ENCODE measurements at regions not wholly inside any gene's neighbourhood (a gene's known extent, or its start where the extent isn't known, plus 50 kb on each side); places are given as distances from the start of the nearest gene placed in this dataset.

DNA sequence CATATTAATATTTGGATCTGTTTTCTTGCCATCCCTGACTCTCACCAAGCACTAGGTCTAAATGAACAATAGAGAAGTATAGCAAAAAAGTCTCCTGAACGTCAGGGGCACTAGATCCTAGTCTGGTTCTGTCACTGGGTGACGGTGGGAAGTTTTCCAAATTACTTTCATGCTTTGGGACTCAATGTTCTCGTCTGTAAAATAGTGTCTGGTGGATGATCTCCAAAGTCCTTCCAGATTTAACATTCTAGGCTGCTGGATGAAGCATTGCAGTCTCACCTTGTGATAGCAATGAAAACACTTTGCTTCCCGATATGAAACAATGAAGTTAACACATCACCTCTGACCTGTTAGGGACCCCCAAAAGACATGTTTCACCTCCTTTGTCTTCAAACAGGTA is 199.3 kb downstream of the SEC61B start:
- Histone ChIP-seq H4K5ac (ENCODE audit: insufficient read length, low read depth, low read length) (no peak overlapping the region), H3K9me3 (ENCODE audit: control insufficient read depth, low read depth, low read length) (no peaks in the 10 kb centered on the region), H3K4me2 (ENCODE audit: insufficient read depth, insufficient read length, low read length) (no peak overlapping the region), H4K91ac (ENCODE audit: insufficient read length, low read depth, low read length) (no peak overlapping the region), H3K23ac (ENCODE audit: insufficient read length, low read depth, low read length) (no peak overlapping the region), H3K4me1 (ENCODE audit: insufficient read depth, low read length) (no peaks in the 10 kb centered on the region), H3K4ac (ENCODE audit: low read depth, low read length) (no peak overlapping the region), H3K14ac (ENCODE audit: insufficient read depth, low read length) (no peak overlapping the region), H3K18ac (ENCODE audit: insufficient read length, low read depth, low read length) (no peak overlapping the region), H3T11ph (ENCODE audit: low read length) (no peak overlapping the region), H2BK120ac (ENCODE audit: low read depth, low read length, poor library complexity, severe bottlenecking) (no peak overlapping the region), H4K8ac (replicated peaks; ENCODE audit: insufficient read length, low read depth, low read length) (no peak overlapping the region), H3K27ac (ENCODE audit: insufficient read length, low read depth, low read length) (no peak overlapping the region), H3K27me3 (ENCODE audit: insufficient read depth, low read length) (no peaks in the 10 kb centered on the region), H2BK15ac (ENCODE audit: low read depth, low read length) (no peak overlapping the region), H3K79me1 (ENCODE audit: insufficient read depth, low read depth, low read length, poor library complexity, severe bottlenecking) (no peaks in the 10 kb centered on the region), H2BK20ac (ENCODE audit: low read depth, low read length, poor library complexity, severe bottlenecking) (no peak overlapping the region), H3K79me2 (ENCODE audit: insufficient read depth, low read length) (no peaks in the 10 kb centered on the region), H2BK12ac (ENCODE audit: insufficient read length, low read depth, low read length) (no peak overlapping the region), H2AFZ (ENCODE audit: low read length) (no peak overlapping the region), H4K20me1 (ENCODE audit: control insufficient read depth, insufficient read depth, insufficient read length) (no peaks in the 10 kb centered on the region), H3K56ac (ENCODE audit: insufficient read length, low read depth, low read length) (no peak overlapping the region), H3K23me2 (ENCODE audit: insufficient read length, low read depth, low read length, poor library complexity, severe bottlenecking) (no peaks in the 10 kb centered on the region), H2AK5ac (ENCODE audit: insufficient read length, low read length) (no peak overlapping the region), H2BK5ac (ENCODE audit: insufficient read length, low read length) (no peak overlapping the region), H3K9ac (ENCODE audit: extremely low read depth, insufficient read length, low read length) (no peak overlapping the region)
- no peak overlapping the region for H3K4me3 Mint-ChIP-seq
- WGBS (ENCODE audit: extremely low coverage, insufficient read length, low lambda C conversion rate), result no CpG with 5 or more reads among the region's 4 CpGs
- H3K36me3 Mint-ChIP-seq (ENCODE audit: insufficient read depth in 1 of 3, low read depth in 3 of 3), result no peaks in the 10 kb centered on the region
- TF ChIP-seq, protein P1, sequence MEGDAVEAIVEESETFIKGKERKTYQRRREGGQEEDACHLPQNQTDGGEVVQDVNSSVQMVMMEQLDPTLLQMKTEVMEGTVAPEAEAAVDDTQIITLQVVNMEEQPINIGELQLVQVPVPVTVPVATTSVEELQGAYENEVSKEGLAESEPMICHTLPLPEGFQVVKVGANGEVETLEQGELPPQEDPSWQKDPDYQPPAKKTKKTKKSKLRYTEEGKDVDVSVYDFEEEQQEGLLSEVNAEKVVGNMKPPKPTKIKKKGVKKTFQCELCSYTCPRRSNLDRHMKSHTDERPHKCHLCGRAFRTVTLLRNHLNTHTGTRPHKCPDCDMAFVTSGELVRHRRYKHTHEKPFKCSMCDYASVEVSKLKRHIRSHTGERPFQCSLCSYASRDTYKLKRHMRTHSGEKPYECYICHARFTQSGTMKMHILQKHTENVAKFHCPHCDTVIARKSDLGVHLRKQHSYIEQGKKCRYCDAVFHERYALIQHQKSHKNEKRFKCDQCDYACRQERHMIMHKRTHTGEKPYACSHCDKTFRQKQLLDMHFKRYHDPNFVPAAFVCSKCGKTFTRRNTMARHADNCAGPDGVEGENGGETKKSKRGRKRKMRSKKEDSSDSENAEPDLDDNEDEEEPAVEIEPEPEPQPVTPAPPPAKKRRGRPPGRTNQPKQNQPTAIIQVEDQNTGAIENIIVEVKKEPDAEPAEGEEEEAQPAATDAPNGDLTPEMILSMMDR (conservative IDR thresholded peaks at IDR 0.05), result no peak
- DNase-seq, result no peak
- no peaks in the 10 kb centered on the region for H3K9me3 Mint-ChIP-seq
- H3K4me1 Mint-ChIP-seq, result peaks cover 0 to 8% of the 10 kb centered on the region in 2 experiments; a peak in 1 of 4 replicates
- 0 out of 2 replicates have a peak, but pooled peaks cover 2% of the 10 kb centered on the region for H3K27me3 Mint-ChIP-seq (ENCODE audit: low read depth)
- H3K27ac Mint-ChIP-seq, result no peak overlapping the region
